HG02571 (cell line): ENCODE measurements at regions not wholly inside any gene's neighbourhood (a gene's known extent, or its start where the extent isn't known, plus 50 kb on each side); places are given as distances from the start of the nearest gene placed in this dataset.
"Not testable (repeated sequence)": the region's sequence is repeated elsewhere in the genome, so short reads cannot be mapped to it uniquely, and the experiment has no call there.

ENCODE experiments used
- ATAC-seq: cut with Tn5 transposase; IDR thresholded peaks from one replicate; pipeline ENCODE4 v1.9.1; 2021; ENCODE audit warnings: mild to moderate bottlenecking, moderate library complexity; ENCODE audit not compliant: unreplicated experiment

DNA sequence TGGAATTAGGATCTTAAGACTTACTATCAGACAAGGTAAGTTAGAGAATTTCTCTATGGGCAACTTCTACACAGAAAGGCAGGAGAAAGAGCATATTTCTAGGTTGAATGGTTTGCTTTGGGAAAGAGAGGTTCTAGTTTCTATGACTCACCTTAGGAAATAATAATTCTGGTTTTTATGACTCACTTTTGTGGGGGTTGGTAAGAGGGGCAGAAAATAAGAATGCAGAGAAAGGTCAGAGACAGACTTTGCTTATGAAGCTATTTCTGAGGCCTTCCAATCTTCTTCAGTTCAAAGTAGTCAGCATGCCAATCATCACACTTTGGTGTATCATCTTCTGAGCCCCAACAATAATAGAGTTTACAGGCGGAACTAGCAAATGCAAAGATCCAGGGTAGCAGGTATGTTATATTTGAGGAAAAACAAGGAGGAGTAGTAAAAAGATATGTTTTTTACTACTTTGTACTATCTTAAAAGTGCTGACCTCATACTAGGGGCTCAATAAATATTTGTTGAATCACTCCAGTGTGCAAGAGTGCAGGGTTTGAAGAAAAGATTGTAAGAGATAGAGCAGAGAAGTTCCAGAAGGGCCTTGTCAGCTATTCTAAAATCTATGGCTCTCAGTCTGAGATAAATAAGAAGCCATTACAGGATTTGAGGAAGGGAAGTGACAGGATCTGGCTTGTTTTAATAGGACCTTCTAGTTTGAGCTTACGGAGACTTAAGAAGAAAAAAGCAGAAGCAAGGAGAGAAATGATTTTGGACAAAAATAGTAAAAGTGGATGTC, 56.7 kb upstream of the LRFN5 start:
- ATAC-seq = no peak

DNA sequence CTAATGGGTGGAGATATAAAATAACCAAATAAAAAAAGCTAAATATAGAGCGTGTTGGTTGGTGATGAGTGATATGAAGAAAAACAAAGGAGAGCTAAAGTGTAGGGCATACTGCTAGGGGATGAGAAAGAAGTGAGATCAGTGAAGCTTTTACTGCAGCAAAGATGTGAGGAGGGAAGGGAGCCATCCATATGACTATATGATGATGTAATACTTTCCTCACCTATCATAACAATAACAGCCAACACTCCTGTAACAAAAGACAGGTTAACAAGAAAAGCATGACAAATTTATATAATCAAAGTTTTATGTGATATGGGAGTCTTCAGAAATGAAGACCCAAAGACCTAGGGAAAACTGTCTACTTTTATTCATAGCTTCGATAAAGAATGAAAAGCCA, 57.4 kb upstream of the LRFN5 start:
- no peak for ATAC-seq

DNA sequence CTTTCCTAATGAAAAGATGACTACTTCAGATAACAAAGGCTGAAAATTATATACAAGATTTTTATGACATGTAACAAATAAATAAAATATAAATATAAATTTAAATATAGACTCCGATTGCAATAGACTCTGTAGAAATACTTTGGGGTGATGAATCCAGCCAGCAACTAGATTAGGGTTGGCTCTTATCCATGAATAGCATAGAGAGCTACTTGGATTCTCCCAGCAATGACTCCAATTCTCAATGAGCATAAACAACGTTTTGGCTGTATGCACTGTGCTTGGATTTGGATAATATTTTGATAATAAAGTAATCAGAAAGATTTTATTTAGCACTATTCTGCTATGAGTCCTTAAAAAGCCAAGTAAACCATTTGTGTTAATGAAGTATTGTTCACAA, 58.0 kb upstream of the LRFN5 start:
- no peak for ATAC-seq

DNA sequence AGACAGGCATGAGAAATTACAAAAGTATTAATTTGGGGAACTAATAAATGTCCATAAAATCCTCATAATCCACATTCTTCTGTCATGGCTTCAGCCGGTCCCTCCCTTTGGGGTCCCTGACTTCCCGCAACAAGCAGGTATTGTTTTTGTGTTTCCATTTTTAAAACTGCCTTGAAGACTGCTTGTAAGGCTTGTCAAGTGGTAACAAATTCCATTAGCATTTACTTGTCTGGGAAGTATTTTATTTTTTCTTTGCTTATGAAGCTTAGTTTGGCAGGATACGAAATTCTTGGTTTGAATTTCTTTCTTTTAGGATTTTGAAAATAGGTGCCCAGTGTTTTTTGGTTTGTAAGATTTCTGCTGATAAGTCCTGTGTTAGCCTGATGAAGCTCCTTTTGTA, 65.3 kb upstream of the LRFN5 start:
- ATAC-seq = no peak

- ATAC-seq = no peak
Measured at GRCh38 chr14:41532255-41532654, 74.4 kb upstream of the LRFN5 start.

GRCh38 chr14:41521891-41522290, 84.8 kb upstream of the LRFN5 start:
- ATAC-seq = no peak

DNA sequence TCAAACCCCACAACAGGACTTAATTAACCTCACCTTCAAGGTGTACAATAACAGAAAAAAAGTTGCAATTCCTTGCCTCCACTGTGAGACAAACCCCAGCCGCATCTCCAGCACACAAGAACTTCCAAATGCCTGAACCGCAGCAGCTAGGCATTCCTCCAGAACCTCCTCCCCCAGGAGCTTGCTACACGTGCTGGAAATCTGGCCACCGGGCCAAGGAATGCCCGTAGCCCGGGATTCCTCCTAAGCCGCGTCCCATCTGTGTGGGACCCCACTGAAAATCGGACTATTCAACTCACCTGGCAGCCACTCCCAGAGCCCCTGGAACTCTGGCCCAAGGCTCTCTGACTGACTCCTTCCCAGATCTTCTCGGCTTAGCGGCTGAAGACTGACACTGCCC, 88.6 kb upstream of the LRFN5 start:
- not testable (repeated sequence) for ATAC-seq

GRCh38 chr14:41506552-41506951, 100.1 kb upstream of the LRFN5 start:
- no peak for ATAC-seq

- ATAC-seq = no peak
Measured at GRCh38 chr14:41505491-41505890, 101.2 kb upstream of the LRFN5 start.

DNA sequence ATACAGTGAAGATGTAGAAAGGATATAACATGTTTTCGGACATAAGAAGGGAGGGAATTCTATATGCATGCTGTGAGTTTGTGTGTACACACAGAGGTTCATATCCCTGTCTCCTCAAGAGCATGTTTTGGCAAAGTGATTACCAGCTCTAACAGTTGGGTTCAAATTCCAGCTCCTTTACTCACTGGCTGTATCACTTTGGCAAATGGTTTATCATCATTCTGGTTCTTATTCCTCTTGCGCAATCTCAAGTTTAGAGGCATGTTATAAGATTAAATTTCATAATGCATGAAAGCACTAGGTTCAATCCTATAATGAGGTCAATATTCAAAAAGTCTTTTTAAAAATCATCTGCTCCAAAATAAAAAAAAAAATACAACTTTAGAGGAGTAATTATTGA, 107.7 kb upstream of the LRFN5 start:
- ATAC-seq = no peak

- no peak for ATAC-seq
Measured at GRCh38 chr14:41490323-41490722, 116.4 kb upstream of the LRFN5 start.

DNA sequence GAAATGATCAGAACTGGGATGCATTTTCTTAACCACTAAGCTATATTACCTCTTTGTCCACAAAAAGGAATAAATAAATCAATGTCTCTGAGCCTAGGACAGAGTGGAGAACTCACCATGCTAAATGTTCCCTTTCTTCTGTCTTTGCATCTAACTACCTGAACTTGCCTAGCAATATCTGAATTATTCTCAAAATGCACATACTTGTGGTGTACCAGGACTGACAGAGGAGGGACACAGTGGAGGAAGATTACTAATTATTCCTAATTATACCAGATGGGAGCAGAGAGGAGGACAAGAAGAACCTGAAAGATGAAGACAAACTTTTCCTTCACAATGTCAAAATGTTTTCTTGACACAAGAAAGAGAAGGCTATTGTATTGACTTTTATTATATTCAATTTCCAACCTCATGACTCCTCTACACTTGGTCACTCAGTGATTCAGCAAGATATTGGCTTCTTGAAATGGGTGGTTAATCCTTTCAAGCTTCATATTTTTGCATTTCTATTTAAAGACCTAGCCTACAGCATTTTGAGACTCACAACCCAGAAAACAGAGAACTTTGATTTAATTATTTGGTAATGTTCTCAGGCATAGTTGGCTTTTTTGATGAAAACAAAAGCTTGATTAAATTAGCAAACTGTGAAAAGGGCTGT, 117.2 kb upstream of the LRFN5 start:
- no peak for ATAC-seq

GRCh38 chr14:41488401-41488800, 118.3 kb upstream of the LRFN5 start:
- no peak for ATAC-seq

DNA sequence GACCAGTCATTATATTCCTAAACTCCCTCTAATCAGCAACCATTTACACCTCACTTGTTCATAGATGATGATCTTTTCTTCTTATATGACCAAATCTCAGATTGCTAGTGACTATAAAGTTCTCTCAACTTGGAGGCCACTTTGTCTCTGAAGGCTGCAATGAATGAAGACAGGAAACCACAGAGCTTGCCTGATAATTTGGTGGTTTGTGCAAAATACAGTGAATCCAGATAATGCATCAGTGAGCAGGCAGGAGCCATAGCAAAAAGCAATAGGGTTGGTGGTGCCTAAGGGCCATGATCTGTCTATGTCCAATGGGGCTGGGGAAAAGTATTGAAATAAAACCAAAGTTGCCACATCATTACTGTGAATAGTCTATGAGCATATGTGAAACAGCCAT, 123.8 kb upstream of the LRFN5 start:
- ATAC-seq = no peak

GRCh38 chr14:41476526-41476925, 130.2 kb upstream of the LRFN5 start:
- ATAC-seq = no peak

DNA sequence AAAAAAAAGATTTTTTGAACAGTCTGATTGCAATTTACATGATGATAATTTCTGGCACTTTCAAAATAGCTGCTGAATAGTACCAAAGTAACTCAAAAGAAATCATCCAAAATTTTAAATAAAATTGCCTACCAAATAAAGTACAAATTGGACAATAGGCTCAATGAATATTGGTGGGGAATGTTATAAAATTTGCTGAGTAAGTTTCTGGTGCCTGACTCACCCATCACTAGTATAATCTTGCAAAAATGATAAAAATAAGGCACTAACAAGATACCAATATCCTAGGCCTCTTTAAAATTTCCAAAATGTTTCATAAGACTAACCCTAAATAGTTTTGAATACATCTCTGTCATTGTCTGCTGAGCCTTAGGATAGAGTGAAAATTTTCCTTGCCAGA, 145.3 kb upstream of the LRFN5 start:
- no peak for ATAC-seq

DNA sequence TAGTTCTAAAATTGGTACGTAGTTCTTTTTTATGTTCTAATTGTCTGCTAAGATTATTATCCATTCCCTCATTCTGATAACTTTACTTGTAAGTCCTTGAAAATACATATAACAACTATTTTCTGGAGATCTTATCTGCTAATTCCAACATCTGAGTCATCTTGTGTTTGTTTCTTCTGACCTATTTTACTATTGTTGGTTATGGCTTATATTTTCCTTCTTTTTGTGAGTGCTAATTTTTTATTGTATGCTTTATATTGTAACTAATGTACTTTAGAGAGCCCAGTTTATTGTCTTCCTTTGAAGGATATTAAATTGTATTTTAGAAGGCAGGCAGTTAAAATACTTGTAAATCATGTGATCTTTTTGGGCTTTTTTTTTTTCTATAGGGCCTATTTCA, 149.3 kb upstream of the LRFN5 start:
- ATAC-seq = no peak

GRCh38 chr14:41449066-41449465, 157.6 kb upstream of the LRFN5 start:
- no peak for ATAC-seq

GRCh38 chr14:41446008-41446407, 160.7 kb upstream of the LRFN5 start:
- ATAC-seq = no peak

DNA sequence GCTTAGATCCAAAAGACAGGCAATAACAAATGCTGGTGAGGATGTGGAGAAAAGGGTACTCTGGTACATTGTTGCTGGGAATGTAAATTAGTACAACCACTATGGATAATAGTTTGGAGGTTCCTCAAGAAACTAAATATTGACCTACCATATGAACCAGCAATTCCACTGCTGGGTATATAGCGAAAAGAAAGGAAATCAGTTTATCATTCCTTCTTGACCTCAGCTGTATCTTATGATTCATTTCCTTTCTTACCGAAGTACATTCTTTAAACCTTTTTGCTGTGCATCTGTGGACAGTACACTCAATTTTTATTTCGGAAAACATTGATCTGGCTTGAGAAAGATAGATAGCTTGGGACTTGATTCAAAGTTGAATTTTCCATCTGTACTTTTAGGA, 183.2 kb upstream of the LRFN5 start:
- ATAC-seq = no peak

DNA sequence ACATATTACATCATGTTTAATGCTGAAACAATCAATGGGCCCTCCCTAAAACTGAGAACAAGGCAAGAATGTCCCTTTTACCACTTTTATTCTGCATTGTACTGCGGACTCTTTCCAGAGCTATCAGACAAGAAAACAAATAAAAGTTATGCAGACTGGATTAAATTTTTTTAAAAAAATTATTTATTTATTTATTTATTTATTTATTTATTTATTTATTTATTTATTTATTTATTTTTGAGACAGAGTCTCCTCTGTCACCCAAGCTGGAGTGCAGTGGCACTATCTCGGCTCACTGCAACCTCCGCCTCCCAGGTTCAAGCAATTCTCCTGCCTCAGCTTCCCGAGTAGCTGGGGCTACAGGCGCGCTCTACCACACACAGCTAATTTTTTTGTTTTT, 185.4 kb upstream of the LRFN5 start:
- ATAC-seq = not testable (repeated sequence)

DNA sequence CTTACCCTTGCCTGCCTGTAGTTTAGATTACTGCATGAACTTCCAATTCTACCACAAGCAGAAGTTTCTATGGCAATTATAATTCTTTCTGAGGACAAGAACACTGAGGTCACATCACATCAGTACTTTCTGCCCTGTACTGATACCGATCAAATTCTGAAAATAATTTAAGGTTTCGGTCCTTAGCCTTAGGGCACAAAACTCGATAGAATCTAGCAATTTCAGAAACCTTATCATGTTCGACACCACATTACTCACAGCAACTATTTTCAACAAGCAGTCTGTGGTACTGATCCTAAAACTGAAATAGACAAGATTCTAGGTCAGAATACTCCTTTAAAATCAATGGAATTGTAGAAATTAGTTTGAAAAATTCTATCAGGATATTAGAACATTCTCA, 187.0 kb upstream of the LRFN5 start:
- no peak for ATAC-seq

DNA sequence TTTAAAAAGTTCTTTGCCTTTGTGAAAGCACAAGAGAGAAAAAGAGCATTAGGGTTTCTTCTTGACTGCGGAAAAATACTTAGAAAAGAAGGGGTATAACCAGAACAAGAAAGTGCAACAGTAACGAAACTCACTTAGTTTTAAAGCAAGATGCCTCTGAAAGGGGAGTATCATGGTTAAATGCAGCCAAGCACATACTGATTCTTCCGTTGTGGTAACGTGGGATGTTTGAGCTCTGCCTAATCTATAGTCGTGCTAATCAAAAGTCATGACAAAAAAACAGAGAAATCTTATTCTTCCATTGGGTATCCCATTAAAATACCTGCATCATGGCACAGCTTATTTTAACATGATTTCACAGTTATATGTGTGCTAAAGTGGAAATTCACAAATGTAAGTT, 187.8 kb upstream of the LRFN5 start:
- ATAC-seq = no peak
